HG03060 (cell line): ENCODE measurements at regions not wholly inside any gene's neighbourhood (a gene's known extent, or its start where the extent isn't known, plus 50 kb on each side); places are given as distances from the start of the nearest gene placed in this dataset.

ENCODE experiments used
- ATAC-seq: cut with Tn5 transposase; IDR thresholded peaks from one replicate; pipeline ENCODE4 v1.9.1; 2021; ENCODE audit warnings: low read depth, moderate number of reproducible peaks; ENCODE audit not compliant: unreplicated experiment

GRCh38 chr3:66592016-66592761 lies 91.4 kb upstream of the LRIG1 start:
- no peak for ATAC-seq

GRCh38 chr3:66592927-66593625 lies 92.3 kb upstream of the LRIG1 start:
- ATAC-seq: no peak

- ATAC-seq: no peak
Observed at GRCh38 chr3:66593978-66594377, 93.2 kb upstream of the LRIG1 start.

- no peak for ATAC-seq
Observed at GRCh38 chr3:66597308-66597863, 96.6 kb upstream of the LRIG1 start.

- no peak for ATAC-seq
Observed at GRCh38 chr3:66598168-66598567, 97.3 kb upstream of the LRIG1 start.

- ATAC-seq: no peak
Observed at GRCh38 chr3:66602237-66602636, 101.4 kb upstream of the LRIG1 start.

- ATAC-seq: no peak
Observed at GRCh38 chr3:66602691-66603090, 101.9 kb upstream of the LRIG1 start.

GRCh38 chr3:66603151-66603611 lies 102.4 kb upstream of the LRIG1 start:
- ATAC-seq: no peak

- no peak for ATAC-seq
Observed at GRCh38 chr3:66604481-66604880, 103.7 kb upstream of the LRIG1 start.

GRCh38 chr3:66606126-66606525 lies 105.3 kb upstream of the LRIG1 start:
- no peak for ATAC-seq

- ATAC-seq: no peak
Observed at GRCh38 chr3:66606868-66607267, 106.0 kb upstream of the LRIG1 start.

- no peak for ATAC-seq
Observed at GRCh38 chr3:66609660-66610561, 109.1 kb upstream of the LRIG1 start.

- ATAC-seq: no peak
Observed at GRCh38 chr3:66610562-66610909, 109.7 kb upstream of the LRIG1 start.

GRCh38 chr3:66615643-66616301 lies 115.0 kb upstream of the LRIG1 start:
- no peak for ATAC-seq

GRCh38 chr3:66617351-66617750 lies 116.5 kb upstream of the LRIG1 start:
- no peak for ATAC-seq

GRCh38 chr3:66618066-66618465 lies 117.2 kb upstream of the LRIG1 start:
- ATAC-seq: no peak

GRCh38 chr3:66620296-66620695 lies 119.5 kb upstream of the LRIG1 start:
- ATAC-seq: no peak

- no peak for ATAC-seq
Observed at GRCh38 chr3:66622756-66623457, 122.1 kb upstream of the LRIG1 start.

GRCh38 chr3:66625505-66626216 lies 124.8 kb upstream of the LRIG1 start:
- no peak for ATAC-seq
